GM10266 (cell line): ENCODE measurements at regions not wholly inside any gene's neighbourhood (a gene's known extent, or its start where the extent isn't known, plus 50 kb on each side); places are given as distances from the start of the nearest gene placed in this dataset.

Experiments used
- DNase-seq: peaks from one replicate; pipeline ENCODE4 v3.0.0; 2012; ENCODE audit errors: extremely low spot score
- CTCF ChIP-seq: IDR thresholded peaks from 2 replicates; pipeline ENCODE4 v1.5.1; 2012; ENCODE audit warnings: mild to moderate bottlenecking, low read depth; ENCODE audit not compliant: control insufficient read depth, insufficient read depth; ENCODE audit errors: missing control alignments

DNA sequence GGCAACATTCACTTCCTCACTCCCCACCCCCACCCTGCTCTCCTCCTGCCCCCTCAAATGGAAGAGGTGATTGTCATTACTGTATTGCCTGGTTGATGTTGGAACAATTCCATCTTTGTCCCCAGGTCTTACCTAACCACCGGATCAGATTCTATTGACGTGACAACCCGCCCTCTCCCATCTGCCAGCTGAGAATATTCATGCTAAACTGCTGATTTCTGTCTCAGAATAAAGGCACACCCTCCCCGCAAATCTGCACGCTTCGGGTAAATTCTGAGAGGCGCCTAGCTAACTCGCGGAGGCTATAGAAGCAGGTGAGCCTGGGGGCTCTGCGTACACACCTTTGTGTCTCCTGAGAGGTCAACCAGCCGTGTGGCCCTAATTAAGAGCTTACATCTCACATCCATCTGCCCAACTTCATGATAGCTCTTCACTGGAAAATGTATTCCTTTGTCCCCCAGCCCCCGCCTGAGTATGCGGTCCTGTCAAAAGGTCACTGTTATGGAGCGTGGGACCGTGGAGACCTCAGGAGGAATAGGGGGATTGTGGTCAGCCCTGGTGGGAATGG lies 1054.3 kb downstream of the VRK1 start:
- DNase-seq = no peak
- TF ChIP-seq CTCF = no peak

DNA sequence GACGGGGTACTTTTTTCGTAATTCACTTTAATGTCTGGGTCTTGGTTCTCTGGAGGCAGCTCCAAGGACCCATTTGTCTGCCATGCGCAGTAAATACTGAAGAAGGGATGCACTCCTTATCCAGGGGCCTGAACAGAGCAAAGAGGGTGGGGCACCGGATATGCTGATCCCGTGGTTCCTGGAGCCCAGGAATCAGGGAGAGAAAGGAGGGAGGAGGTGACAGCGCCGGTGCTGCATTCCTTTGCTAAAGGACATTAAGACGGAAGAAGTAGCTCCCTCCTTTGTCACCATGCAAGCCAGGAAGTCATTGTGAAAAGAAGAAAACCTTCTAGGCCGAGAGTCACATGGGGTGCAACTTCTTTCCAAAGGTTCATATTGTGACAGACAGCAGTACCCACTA lies 1057.7 kb downstream of the VRK1 start:
- no peak for TF ChIP-seq CTCF
- DNase-seq = no peak

- DNase-seq = no peak
- no peak for TF ChIP-seq CTCF
Measured at GRCh38 chr14:97866195-97866594, 1069.0 kb downstream of the VRK1 start.

DNA sequence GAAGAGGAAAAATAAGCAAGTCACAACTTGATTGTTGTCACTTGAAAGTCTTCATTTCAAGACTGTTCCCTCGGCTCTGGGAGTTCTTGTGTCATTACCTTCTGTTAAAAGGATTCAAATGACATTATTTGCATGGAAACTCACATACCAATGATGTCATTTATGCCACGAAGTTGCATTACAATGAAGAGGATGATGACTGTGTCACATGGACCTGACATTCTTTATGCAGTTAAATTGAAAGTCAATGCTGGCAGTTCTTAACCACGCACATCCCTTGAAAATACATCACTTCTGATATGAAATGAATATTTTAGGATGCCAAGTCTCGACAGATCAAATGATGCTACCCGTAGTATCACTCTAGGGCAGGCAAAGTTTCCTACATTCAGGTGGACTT lies 1069.5 kb downstream of the VRK1 start:
- no peak for DNase-seq
- TF ChIP-seq CTCF = no peak

- no peak for TF ChIP-seq CTCF
- DNase-seq = no peak
Measured at GRCh38 chr14:97873291-97873690, 1076.1 kb downstream of the VRK1 start.

- TF ChIP-seq CTCF = no peak
Measured at GRCh38 chr14:97874394-97874793, 1077.2 kb downstream of the VRK1 start.

GRCh38 chr14:97878206-97878605 lies 1081.0 kb downstream of the VRK1 start:
- DNase-seq = no peak
- TF ChIP-seq CTCF = no peak

More at GRCh38 chr14:97874394-97874793, 1077.2 kb downstream of the VRK1 start:
- DNase-seq = no peak
